ENCODE measurements at regions not wholly inside any gene's neighbourhood (a gene's known extent, or its start where the extent isn't known, plus 50 kb on each side); places are given as distances from the start of the nearest gene placed in this dataset.

- Histone ChIP-seq H3K4me1 (peaks cover 9% of the 10 kb centered on the region), H3K4me3 (no peak overlapping the region), H3K27ac (no peak overlapping the region), H3K9ac (no peak overlapping the region), H2AFZ (replicated peaks) (peak overlapping the region; percentile 69), H3F3A (ENCODE audit: low read depth) (peaks cover 2% of the 10 kb centered on the region), H3K4me2 (no peak overlapping the region), H3K27me3 (no peaks in the 10 kb centered on the region), H3K79me2 (ENCODE audit: low read depth) (no peaks in the 10 kb centered on the region), H3K36me3 (no peaks in the 10 kb centered on the region), H4K20me1 (ENCODE audit: low read depth) (no peaks in the 10 kb centered on the region), H3K9me3 (ENCODE audit: low read depth) (no peaks in the 10 kb centered on the region)
- Mint-ChIP-seq H3K27me3 (ENCODE audit: insufficient read depth, low read depth) (peaks cover 4% of the 10 kb centered on the region), H3K4me3 (no peak overlapping the region), H3K9me3 (peaks cover 9% of the 10 kb centered on the region), H3K27ac (peak overlapping the region; percentile 38), H3K4me1 (peaks cover 21% of the 10 kb centered on the region), H3K36me3 (peaks cover 9% of the 10 kb centered on the region)
- TF ChIP-seq EZH2phosphoT487 (IDR thresholded peaks at IDR 0.05) = no peak
- TF ChIP-seq EZH2 (IDR thresholded peaks at IDR 0.05) = no peak
- TF ChIP-seq CTCF (IDR thresholded peaks at IDR 0.05) = no peak
- no peak for DNase-seq (ENCODE audit: low spot score)
Measured at GRCh38 chr13:78035500-78035899, 116.9 kb upstream of the EDNRB start.

GRCh38 chr13:78033509-78033908 is 114.9 kb upstream of the EDNRB start:
- Mint-ChIP-seq H3K27me3 (ENCODE audit: insufficient read depth, low read depth) (peaks cover 2% of the 10 kb centered on the region), H3K4me1 (peaks cover 38% of the 10 kb centered on the region), H3K36me3 (peaks cover 6% of the 10 kb centered on the region), H3K4me3 (no peak overlapping the region), H3K9me3 (peaks cover 9% of the 10 kb centered on the region), H3K27ac (no peak overlapping the region)
- DNase-seq (ENCODE audit: low spot score) = no peak
- Histone ChIP-seq H3K4me2 (no peak overlapping the region), H3K36me3 (no peaks in the 10 kb centered on the region), H3K9me3 (ENCODE audit: low read depth) (no peaks in the 10 kb centered on the region), H3K27me3 (no peaks in the 10 kb centered on the region), H3K9ac (no peak overlapping the region), H3K27ac (no peak overlapping the region), H3K4me1 (peaks cover 23% of the 10 kb centered on the region), H2AFZ (replicated peaks) (no peak overlapping the region), H3F3A (ENCODE audit: low read depth) (peaks cover 8% of the 10 kb centered on the region), H3K79me2 (ENCODE audit: low read depth) (no peaks in the 10 kb centered on the region), H4K20me1 (ENCODE audit: low read depth) (no peaks in the 10 kb centered on the region), H3K4me3 (no peak overlapping the region)
- TF ChIP-seq EZH2 (IDR thresholded peaks at IDR 0.05) (no peak), EZH2phosphoT487 (IDR thresholded peaks at IDR 0.05) (no peak), CTCF (IDR thresholded peaks at IDR 0.05) (no peak)

GRCh38 chr13:78032132-78032531 is 113.5 kb upstream of the EDNRB start:
- Histone ChIP-seq H3K4me2 (no peak overlapping the region), H3K4me1 (peaks cover 23% of the 10 kb centered on the region), H3K9me3 (ENCODE audit: low read depth) (no peaks in the 10 kb centered on the region), H4K20me1 (ENCODE audit: low read depth) (no peaks in the 10 kb centered on the region), H3K27me3 (no peaks in the 10 kb centered on the region), H3K27ac (no peak overlapping the region), H3K79me2 (ENCODE audit: low read depth) (no peaks in the 10 kb centered on the region), H2AFZ (replicated peaks) (no peak overlapping the region), H3K4me3 (no peak overlapping the region), H3F3A (ENCODE audit: low read depth) (peaks cover 8% of the 10 kb centered on the region), H3K36me3 (no peaks in the 10 kb centered on the region), H3K9ac (no peak overlapping the region)
- Mint-ChIP-seq H3K27me3 (ENCODE audit: insufficient read depth, low read depth) (peaks cover 2% of the 10 kb centered on the region), H3K36me3 (peaks cover 9% of the 10 kb centered on the region), H3K9me3 (peaks cover 11% of the 10 kb centered on the region), H3K4me3 (no peak overlapping the region), H3K27ac (peak overlapping the region; percentile 91), H3K4me1 (peaks cover 44% of the 10 kb centered on the region)
- no peak for DNase-seq (ENCODE audit: low spot score)
- TF ChIP-seq EZH2phosphoT487 (IDR thresholded peaks at IDR 0.05) (no peak), EZH2 (IDR thresholded peaks at IDR 0.05) (no peak), CTCF (IDR thresholded peaks at IDR 0.05) (no peak)

Data from neural progenitor cell (in vitro differentiated cells).